Uterus (tissue), 2 donors: ENCODE measurements at regions not wholly inside any gene's neighbourhood (a gene's known extent, or its start where the extent isn't known, plus 50 kb on each side); places are given as distances from the start of the nearest gene placed in this dataset.

Experiments used
- POLR2A ChIP-seq, 2 donors: fragments of 450-650 bp; IDR thresholded peaks; one replicate each; pipeline ENCODE4 v1.6.1; 2016; ENCODE audit warnings: antibody characterized with exemption in 2 of 2, mild to moderate bottlenecking in 1 of 2, moderate library complexity in 1 of 2
- TF ChIP-seq, protein P1 (sequence below), 4 experiments: fragments of 200-600 bp in 2 of 4; fragments of 450-650 bp in 2 of 4; sonication (generic) in 2 of 4; IDR thresholded peaks; one replicate each; pipeline ENCODE4 v1.5.1; 2016 to 2019; ENCODE audit warnings: antibody characterized with exemption in 4 of 4, mild to moderate bottlenecking in 2 of 4, moderate library complexity in 1 of 4

GRCh38 chr2:81050580-81051095 lies 746.1 kb upstream of the LRRTM1 start:
- TF ChIP-seq, protein P1, sequence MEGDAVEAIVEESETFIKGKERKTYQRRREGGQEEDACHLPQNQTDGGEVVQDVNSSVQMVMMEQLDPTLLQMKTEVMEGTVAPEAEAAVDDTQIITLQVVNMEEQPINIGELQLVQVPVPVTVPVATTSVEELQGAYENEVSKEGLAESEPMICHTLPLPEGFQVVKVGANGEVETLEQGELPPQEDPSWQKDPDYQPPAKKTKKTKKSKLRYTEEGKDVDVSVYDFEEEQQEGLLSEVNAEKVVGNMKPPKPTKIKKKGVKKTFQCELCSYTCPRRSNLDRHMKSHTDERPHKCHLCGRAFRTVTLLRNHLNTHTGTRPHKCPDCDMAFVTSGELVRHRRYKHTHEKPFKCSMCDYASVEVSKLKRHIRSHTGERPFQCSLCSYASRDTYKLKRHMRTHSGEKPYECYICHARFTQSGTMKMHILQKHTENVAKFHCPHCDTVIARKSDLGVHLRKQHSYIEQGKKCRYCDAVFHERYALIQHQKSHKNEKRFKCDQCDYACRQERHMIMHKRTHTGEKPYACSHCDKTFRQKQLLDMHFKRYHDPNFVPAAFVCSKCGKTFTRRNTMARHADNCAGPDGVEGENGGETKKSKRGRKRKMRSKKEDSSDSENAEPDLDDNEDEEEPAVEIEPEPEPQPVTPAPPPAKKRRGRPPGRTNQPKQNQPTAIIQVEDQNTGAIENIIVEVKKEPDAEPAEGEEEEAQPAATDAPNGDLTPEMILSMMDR (IDR thresholded peaks at IDR 0.05) = no peak
- no peak for TF ChIP-seq POLR2A (IDR thresholded peaks at IDR 0.05)
